ES-I3 (cell line): ENCODE measurements at regions not wholly inside any gene's neighbourhood (a gene's known extent, or its start where the extent isn't known, plus 50 kb on each side); places are given as distances from the start of the nearest gene placed in this dataset.

Experiments used
- H3K36me3 ChIP-seq: 2 replicates; pipeline ENCODE4 v1.6.1; 2013; ENCODE audit warnings: mild to moderate bottlenecking, low read length, control low read depth, moderate library complexity; ENCODE audit not compliant: insufficient read depth
- H3K4me1 ChIP-seq: 2 replicates; pipeline ENCODE4 v1.6.1; 2013; ENCODE audit warnings: mild to moderate bottlenecking, control low read depth, low read length; ENCODE audit not compliant: insufficient read depth
- H3K9ac ChIP-seq: 2 replicates; pipeline ENCODE4 v1.6.1; 2013; ENCODE audit warnings: low read depth, mild to moderate bottlenecking, low read length, moderate library complexity
- H3K9me3 ChIP-seq: 2 replicates; pipeline ENCODE4 v1.6.1; 2013; ENCODE audit warnings: mild to moderate bottlenecking, low read length, moderate library complexity; ENCODE audit not compliant: control insufficient read depth, insufficient read depth

GRCh38 chr18:78686976-78687685 is 292.5 kb upstream of the SALL3 start:
- Histone ChIP-seq H3K36me3 (no peaks in the 10 kb centered on the region), H3K4me1 (no peaks in the 10 kb centered on the region), H3K9ac (no peak overlapping the region), H3K9me3 (no peaks in the 10 kb centered on the region)

GRCh38 chr18:78687736-78688135 is 291.9 kb upstream of the SALL3 start:
- H3K9ac ChIP-seq, result no peak overlapping the region
- no peaks in the 10 kb centered on the region for H3K36me3 ChIP-seq
- H3K4me1 ChIP-seq, result no peaks in the 10 kb centered on the region
- no peaks in the 10 kb centered on the region for H3K9me3 ChIP-seq

DNA sequence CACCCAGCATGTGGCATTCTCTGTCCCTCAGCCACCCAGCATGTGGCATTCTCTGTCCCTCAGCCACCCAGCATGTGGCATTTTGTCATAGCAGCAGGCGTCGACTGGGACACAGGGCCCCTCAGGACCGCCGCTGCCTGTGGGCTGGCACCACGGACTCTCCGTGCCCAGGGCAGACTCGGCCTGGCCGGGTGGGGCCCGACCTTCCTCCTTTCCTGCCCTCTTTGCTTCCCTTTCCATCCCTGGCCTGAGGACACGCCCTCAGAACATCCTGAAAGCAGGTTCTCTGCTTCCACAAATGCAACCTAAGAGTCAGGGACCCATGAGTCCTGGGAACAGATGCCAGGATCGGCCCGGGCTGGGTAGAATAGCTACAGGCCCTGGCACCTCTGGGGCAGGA is 291.4 kb upstream of the SALL3 start:
- no peak overlapping the region for H3K9ac ChIP-seq
- H3K36me3 ChIP-seq, result no peaks in the 10 kb centered on the region
- no peaks in the 10 kb centered on the region for H3K4me1 ChIP-seq
- H3K9me3 ChIP-seq, result no peaks in the 10 kb centered on the region

DNA sequence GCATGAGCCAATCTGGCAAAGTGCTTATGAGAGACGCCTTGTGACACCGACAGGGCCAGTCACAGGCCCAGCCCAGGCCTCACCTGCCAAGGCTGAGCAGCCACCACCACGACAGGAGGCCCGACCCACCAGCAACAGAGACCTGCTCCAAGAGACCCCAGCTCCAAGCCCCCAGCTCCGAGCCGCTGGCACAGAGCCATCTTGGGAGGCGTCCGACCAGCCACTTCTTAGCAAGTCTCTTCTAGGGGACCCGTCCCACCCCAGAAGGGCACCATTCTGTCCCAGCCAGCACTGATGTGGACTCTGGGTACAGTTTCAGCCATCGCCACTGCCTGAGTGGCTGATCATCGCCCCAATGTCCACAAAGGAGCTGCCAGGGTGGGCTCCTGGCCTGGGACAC is 290.7 kb upstream of the SALL3 start:
- no peak overlapping the region for H3K9ac ChIP-seq
- no peaks in the 10 kb centered on the region for H3K4me1 ChIP-seq
- no peaks in the 10 kb centered on the region for H3K36me3 ChIP-seq
- no peaks in the 10 kb centered on the region for H3K9me3 ChIP-seq

DNA sequence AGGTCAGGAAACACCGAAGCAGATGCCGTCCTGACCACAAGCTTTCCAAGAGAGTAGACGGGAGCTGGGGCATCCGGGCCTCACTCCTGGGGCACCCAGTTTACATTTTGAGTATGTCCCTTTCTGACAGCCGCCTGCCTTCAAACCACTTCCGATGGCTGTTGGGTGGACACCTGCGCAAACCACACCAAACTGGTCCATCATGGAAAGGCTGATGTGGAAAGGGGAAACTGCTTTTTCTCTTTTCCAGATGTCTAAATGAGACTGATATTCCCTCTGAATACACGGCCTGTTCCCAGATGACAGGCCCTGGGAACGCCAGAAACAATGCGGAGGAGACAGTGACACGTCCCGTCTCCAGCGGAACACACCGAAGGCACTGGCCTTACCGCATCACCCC is 290.0 kb upstream of the SALL3 start:
- no peak overlapping the region for H3K9ac ChIP-seq
- no peaks in the 10 kb centered on the region for H3K4me1 ChIP-seq
- H3K9me3 ChIP-seq, result no peaks in the 10 kb centered on the region
- H3K36me3 ChIP-seq, result no peaks in the 10 kb centered on the region

DNA sequence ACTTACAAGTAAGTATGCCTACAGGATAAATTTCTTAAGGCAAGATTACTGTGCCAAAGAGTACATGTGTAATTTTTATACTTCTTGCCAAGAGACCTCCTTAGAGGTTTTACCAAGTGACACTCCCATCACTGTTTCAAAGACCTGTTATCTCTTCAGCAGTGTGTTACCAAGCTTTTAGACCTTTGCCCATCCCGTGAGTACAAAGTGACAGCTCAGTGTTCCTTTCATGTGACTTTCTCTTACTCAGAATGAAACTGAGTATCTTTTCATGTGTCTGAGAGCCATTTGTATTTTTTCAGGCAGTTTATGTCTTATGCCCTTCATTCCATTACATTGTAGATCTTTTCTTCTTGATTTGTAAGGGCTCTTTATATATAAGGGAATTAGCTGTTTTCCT is 287.5 kb upstream of the SALL3 start:
- Histone ChIP-seq H3K4me1 (no peaks in the 10 kb centered on the region), H3K9me3 (no peaks in the 10 kb centered on the region), H3K36me3 (no peaks in the 10 kb centered on the region), H3K9ac (no peak overlapping the region)

DNA sequence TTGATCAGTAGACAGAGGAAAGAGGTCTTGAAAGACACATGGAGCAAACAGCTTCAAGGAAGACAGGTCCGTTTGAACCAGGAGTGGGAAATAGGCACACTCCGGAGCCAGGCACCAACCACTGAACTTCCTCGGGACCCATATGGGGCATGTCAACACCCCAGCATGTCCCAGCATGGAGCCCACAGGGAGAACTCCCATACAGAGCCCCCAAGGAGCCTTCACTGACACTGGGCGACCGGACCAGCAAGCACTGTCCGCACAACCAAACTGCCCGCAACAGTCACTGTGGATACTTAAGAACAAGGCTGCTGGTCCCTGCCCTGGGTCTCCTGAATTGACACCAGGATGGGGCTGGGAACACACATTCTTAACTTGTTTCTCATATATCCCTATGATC is 286.2 kb upstream of the SALL3 start:
- H3K36me3 ChIP-seq, result no peaks in the 10 kb centered on the region
- H3K9me3 ChIP-seq, result no peaks in the 10 kb centered on the region
- no peak overlapping the region for H3K9ac ChIP-seq
- no peaks in the 10 kb centered on the region for H3K4me1 ChIP-seq

DNA sequence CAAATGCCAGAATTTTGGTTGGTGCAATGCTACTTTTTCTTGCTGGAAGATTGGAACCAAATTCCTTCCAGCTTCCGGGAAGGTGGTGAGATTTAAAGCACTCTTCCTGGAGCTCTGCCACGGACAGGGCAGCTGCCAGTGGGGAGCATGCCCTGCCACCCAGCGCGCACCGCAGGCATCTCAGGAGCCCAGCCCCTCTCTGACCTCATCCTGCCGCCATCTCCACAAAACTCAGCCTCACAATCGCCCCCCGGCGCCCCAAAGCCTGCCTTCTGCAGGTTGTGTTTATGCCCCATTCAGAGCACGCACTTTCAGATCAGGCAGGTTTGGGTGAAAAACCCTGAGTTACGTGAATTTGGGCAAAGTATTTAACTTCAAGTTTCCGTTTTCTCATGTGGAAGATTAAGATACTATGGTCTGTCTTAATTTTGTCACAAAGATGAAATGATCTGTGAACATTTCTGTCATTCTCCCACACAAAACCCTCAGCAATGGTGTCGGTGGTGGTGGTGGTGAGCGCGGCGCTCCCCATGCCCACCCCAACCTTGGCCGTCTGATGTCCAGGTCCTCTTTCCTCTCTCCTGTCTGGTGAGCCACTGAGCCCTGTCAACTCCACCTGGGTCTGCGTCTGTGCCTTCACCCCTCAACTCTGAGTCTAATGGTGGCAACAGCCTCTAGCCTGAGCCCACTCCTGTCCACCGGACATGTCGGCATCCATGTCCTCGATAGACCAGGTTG is 282.8 kb upstream of the SALL3 start:
- H3K9ac ChIP-seq, result no peak overlapping the region
- no peaks in the 10 kb centered on the region for H3K9me3 ChIP-seq
- no peaks in the 10 kb centered on the region for H3K4me1 ChIP-seq
- no peaks in the 10 kb centered on the region for H3K36me3 ChIP-seq

GRCh38 chr18:78697446-78697845 is 282.2 kb upstream of the SALL3 start:
- Histone ChIP-seq H3K36me3 (no peaks in the 10 kb centered on the region), H3K4me1 (no peaks in the 10 kb centered on the region), H3K9ac (no peak overlapping the region), H3K9me3 (no peaks in the 10 kb centered on the region)

DNA sequence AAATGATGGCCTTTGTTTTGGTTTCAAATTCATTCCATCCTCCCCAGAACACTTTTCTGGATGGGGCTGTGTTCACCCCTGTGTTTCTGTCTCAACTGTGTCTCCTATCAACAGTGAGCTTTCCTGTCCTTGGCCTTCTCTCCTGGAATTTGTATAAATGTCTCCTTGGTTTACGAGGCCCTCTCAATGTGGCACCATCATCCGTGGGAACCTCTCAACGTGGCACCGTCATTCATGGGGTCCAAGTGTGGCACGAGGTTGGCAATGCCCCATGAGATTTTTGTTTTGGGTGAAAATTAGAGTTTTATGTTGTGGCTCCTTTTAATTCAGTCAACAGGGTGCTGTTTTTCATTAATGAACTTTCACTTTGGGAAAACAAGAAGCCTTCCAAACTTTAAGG is 280.7 kb upstream of the SALL3 start:
- Histone ChIP-seq H3K9ac (no peak overlapping the region), H3K4me1 (no peaks in the 10 kb centered on the region), H3K36me3 (no peaks in the 10 kb centered on the region), H3K9me3 (no peaks in the 10 kb centered on the region)

DNA sequence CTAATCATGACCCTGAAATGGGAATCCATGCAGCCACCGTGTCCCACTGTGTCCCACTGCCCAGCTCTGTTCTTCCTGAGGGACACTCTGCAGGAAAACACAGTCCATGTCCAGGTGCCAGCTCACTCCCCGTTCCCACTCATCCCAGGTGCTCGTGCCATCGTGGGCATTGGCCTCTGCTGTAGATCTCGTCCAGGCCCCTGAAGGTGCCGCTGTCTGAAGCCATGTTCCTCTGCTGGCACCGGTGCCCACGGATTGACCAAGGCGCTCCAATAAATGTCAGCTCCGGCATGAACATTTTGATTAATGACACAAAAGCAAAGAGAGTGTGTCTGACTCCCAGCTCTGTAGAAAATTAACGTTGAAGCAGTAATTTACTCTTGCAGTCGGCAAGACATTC is 280.1 kb upstream of the SALL3 start:
- H3K4me1 ChIP-seq, result no peaks in the 10 kb centered on the region
- no peaks in the 10 kb centered on the region for H3K9me3 ChIP-seq
- H3K36me3 ChIP-seq, result no peaks in the 10 kb centered on the region
- no peak overlapping the region for H3K9ac ChIP-seq

DNA sequence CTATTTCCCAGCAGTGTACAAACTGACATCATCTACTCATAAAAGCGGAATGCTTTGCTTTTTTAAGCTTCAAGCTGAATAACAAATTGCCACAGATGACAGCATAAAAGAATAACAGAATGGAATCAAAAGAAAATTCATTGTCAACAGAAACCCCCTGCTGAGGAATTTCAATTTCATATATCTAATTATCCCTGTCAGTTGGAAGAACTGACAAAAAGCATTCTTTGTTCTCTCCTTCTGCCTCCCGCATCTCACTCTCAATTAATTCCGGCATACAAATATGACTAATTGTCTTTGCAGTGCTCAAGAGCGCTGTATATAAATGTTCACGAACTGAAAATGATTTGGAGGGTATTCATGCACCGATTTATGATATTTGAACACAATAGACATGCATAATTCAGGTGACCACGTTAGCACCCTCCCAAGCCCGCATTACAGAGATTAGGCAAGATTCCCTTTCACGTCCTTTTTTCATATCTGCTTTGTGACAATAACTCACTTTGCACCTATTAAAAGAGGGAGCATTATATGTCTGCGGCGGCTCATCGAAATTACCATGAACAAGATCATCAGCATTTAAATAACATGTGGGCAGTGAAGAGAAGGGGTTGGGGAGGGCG is 277.7 kb upstream of the SALL3 start:
- H3K36me3 ChIP-seq, result no peaks in the 10 kb centered on the region
- H3K9ac ChIP-seq, result no peak overlapping the region
- H3K9me3 ChIP-seq, result no peaks in the 10 kb centered on the region
- H3K4me1 ChIP-seq, result no peaks in the 10 kb centered on the region

- H3K4me1 ChIP-seq, result no peaks in the 10 kb centered on the region
- no peaks in the 10 kb centered on the region for H3K36me3 ChIP-seq
- H3K9me3 ChIP-seq, result no peaks in the 10 kb centered on the region
- H3K9ac ChIP-seq, result no peak overlapping the region
Observed at GRCh38 chr18:78703291-78703690, 276.3 kb upstream of the SALL3 start.

DNA sequence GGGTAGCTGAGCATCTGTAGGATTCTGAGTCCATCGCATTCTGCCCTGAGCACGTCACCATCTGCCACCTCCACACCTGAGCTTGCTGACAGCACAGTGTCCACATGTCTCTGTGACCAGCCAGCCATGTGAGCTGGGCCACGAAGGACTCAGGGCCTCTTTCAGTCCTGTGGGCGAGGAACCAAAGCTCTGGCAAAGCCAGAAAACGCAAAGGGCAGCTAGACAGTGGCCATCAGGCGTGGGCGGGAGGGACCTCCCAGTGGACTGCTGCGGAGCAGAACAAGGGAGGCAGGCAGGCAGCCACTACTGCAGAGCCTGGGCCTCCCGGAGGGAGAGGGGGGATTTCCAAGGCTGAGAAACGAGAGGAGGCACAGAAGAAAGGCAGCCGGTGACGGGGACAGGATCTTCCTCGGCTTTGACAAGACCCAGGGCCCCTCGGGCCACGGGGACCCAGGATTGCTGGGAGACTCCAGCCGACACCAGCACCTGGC is 274.6 kb upstream of the SALL3 start:
- no peak overlapping the region for H3K9ac ChIP-seq
- H3K36me3 ChIP-seq, result no peaks in the 10 kb centered on the region
- H3K4me1 ChIP-seq, result no peaks in the 10 kb centered on the region
- no peaks in the 10 kb centered on the region for H3K9me3 ChIP-seq

DNA sequence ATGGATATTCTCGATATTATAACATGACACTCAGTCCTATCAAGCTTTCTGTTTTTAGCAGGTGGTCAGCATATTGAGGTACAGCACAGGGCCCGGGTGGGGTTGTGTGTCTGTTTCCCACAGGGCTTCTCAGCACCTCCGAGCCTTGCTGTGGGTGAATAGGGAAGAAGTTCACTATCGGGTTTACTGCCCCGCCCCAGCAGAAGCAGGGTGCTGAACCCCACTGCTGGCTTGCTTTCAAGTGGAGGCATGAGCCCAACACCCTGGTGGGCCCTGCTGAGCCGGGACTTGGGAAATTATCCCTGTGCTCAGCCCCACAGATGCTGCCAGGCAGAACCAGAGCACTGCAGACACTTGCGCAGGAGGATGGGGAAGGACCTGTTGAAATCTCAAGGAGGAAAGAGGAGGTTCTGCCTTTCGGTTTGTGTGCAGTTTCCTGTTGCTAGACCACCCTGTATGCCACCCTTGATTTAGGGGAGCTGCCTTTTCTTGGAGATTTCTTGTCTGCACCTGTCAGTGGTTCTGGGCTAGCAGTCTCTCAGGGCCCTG is 270.3 kb upstream of the SALL3 start:
- Histone ChIP-seq H3K36me3 (no peaks in the 10 kb centered on the region), H3K4me1 (no peaks in the 10 kb centered on the region), H3K9ac (no peak overlapping the region), H3K9me3 (no peaks in the 10 kb centered on the region)
